Omental fat pad (tissue), 3 donors: ENCODE measurements at regions not wholly inside any gene's neighbourhood (a gene's known extent, or its start where the extent isn't known, plus 50 kb on each side); places are given as distances from the start of the nearest gene placed in this dataset.

Source experiments
- ATAC-seq: fragments of 150-250 bp; one replicate; pipeline ENCODE4 v1.9.1; 2016; ENCODE audit warnings: mild to moderate bottlenecking, moderate library complexity; ENCODE audit not compliant: low FRiP score
- DNase-seq: peaks from one replicate; pipeline ENCODE4 v3.0.0-alpha.2; 2019; ENCODE audit warnings: low spot score
- CTCF ChIP-seq, 3 donors: fragments of 450-650 bp; IDR thresholded peaks; one replicate each; pipeline ENCODE4 v1.5.1; 2016 to 2017; ENCODE audit warnings: antibody characterized with exemption in 3 of 3, mild to moderate bottlenecking in 3 of 3, moderate library complexity in 2 of 3

GRCh38 chr18:51540562-51540961, 343.1 kb upstream of the MEX3C start:
- TF ChIP-seq CTCF (IDR thresholded peaks at IDR 0.05) = no peak
- DNase-seq (no peak), ATAC-seq (no peak)

DNA sequence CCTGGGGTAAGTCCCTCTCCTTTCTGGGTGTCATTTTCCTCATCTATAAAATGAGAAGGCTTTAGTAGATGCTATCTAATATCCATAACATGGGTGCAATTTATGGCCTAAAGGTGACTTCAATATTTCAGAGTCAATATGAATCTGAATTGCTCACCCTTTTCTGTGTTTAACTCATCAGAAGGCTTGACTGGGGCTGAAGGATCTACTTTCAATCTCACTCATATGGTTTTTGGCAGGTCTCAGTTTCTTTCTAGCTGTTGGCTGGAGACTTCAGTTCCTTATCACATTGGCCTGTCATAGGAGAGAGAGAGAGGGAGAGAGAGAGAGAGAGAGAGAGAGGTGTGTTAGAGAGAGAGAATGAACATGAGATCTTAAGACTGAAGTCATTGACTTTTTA, 343.7 kb upstream of the MEX3C start:
- ATAC-seq (no peak), DNase-seq (no peak)
- no peak for TF ChIP-seq CTCF (IDR thresholded peaks at IDR 0.05)

DNA sequence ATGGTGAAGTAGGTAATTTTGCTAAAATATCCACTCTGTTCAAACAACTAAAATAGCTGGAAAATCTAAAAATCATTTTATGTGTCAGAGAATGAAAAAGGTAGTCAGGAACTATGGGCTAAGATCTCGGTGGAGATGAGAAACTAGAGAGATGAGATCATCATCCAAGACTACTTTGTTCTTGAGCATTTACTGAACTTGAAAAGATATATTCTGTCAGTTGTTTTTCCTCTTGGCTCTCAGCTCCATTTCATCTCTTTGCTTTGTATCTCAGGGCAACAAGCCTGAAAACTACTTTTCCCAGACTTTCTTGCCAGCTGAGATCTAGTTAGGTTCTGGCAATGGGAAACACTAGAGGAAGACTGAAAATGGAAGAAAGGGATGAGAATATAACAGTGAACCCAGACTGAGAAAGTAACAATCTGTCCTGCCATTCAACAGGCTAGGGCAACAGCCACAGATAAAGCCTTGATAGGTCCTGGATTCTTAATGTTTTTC, 346.2 kb upstream of the MEX3C start:
- TF ChIP-seq CTCF (IDR thresholded peaks at IDR 0.05) = no peak
- no peak for DNase-seq
- ATAC-seq = peak; percentile 68

DNA sequence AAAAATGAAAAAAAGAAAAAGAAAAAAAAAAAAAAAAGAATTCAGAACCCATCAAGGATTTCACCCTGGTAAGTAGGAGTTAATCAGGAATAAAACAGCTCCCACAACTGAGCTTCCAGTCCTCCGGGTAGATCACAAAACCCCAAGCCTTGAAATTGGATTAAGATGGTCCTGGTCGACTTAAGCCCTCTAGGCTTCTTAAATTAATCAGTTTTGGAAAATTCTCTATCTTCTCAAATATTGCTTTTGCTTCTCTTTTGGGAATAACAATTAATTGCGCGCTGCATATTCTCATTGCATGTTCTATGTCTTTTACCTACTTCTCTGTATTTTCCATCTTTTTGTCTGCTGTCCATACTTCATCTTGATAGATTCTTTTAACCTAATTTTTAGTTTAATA, 348.0 kb upstream of the MEX3C start:
- DNase-seq = no peak
- no peak for ATAC-seq
- no peak for TF ChIP-seq CTCF (IDR thresholded peaks at IDR 0.05)

DNA sequence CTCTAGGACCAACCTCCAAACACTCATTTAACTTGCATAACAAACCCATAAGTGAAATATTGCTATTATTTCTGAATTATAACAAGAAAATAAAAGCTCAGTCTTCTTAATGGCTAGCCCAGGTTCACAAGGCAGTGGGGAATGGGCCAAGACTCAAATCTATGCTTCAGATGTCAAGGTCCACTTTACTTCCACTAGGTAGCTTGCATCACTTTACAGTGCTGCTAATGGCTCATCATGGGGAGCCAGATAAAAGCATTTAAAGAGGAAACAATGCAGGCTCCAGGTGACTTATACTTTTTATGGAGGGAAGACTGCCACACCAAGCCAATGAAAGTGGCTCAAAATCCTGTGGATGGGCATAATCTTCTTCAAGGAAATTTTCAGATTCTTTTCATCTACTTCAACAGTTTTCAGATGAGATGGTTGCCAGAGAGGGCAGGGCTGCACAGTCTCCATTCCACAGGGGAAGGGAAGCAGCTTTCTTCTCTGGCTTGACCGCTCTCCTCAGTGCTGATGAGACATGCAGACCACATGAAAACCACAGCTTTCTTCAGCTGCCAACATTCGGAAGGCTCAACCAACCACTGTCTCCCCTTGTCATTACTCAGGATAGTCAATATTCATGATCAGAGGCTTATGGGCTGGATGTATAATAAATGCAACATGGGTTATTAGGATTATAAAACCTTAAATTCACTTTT, 361.9 kb upstream of the MEX3C start:
- TF ChIP-seq CTCF (IDR thresholded peaks at IDR 0.05) = no peak
- DNase-seq (no peak), ATAC-seq (no peak)

DNA sequence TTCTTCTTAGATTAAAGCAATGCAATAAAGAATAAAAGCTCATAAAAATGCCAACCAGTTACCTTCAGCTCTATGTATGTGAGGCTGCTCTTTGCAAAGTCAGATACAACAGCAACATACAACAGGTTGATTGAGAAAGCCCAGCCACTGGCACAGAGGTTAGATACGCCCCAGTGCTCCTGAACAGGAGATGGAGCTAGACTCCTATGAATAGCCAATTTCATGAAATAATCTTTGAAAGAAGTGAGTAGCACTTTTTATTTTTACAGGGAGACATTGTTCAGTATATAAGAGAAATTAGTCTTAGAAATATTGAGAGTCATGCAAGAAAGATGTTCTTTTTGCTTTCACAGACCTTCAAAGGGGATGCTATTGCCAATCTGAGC, 362.4 kb upstream of the MEX3C start:
- ATAC-seq (no peak), DNase-seq (no peak)
- no peak for TF ChIP-seq CTCF (IDR thresholded peaks at IDR 0.05)

DNA sequence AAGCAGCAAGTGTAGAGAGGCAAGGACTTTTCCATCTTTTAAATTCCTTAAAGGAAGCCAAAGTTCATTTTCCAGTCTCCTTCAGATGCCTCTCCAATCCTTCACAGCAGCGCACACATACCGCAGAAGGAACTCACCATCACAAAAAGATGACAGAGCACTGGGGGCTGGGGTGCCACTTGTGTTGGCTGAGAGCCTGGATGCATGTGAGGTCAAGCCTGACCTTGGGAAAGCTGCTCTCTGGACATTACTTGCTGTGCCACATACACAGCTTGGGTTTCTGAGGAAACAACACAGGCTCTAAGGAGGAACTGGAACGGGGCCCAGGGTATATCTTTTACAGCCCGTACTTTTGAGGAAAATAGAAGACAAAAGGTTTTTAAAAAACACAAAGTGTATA, 364.3 kb upstream of the MEX3C start:
- no peak for DNase-seq
- TF ChIP-seq CTCF (IDR thresholded peaks at IDR 0.05) = no peak
- no peak for ATAC-seq
